PC-3 (cell line): ENCODE measurements at regions not wholly inside any gene's neighbourhood (a gene's known extent, or its start where the extent isn't known, plus 50 kb on each side); places are given as distances from the start of the nearest gene placed in this dataset.

Experiments
- ATAC-seq: fragments of 200-7000 bp; cut with Tn5 transposase; 2 replicates; pipeline ENCODE4 v1.9.1; 2020; ENCODE audit warnings: mild to moderate bottlenecking, moderate library complexity
- BruUV-seq: library from RNA; stranded (reverse); fragments of 400-500 nt; replicated peaks from 2 replicates; lab custom pipeline; 2021; lab: Mats Ljungman, UMichigan
- CTCF ChIA-PET: fragments of 300-600 bp; sonication (Branson Sonifier 250); formaldehyde crosslinking; loops from one replicate; lab custom pipeline; 2022; ENCODE audit warnings: antibody characterized with exemption; lab: Charles Lee
- POLR2A ChIA-PET: fragments of 300-600 bp; sonication (Branson Sonifier 250); formaldehyde crosslinking; loops from one replicate; lab custom pipeline; 2022; ENCODE audit warnings: antibody characterized with exemption; ENCODE audit not compliant: unreplicated experiment; lab: Charles Lee
- DNase-seq: peaks from one replicate; pipeline ENCODE4 v3.0.0-alpha.2; 2015
- H2AFZ ChIP-seq: fragments of 300-600 bp; sonication (generic); 2 replicates; pipeline ENCODE4 v1.6.0; 2016; ENCODE audit warnings: antibody characterized with exemption, low read length
- H3F3A ChIP-seq: fragments of 300-600 bp; sonication (generic); one replicate; pipeline ENCODE4 v1.6.0; 2017; ENCODE audit warnings: antibody characterized with exemption, low read length, control low read depth, mild to moderate bottlenecking; ENCODE audit not compliant: unreplicated experiment
- H3K27ac ChIP-seq: fragments of 300-600 bp; sonication (generic); 2 replicates; pipeline ENCODE4 v1.5.1; 2016; ENCODE audit warnings: mild to moderate bottlenecking, low read length
- H3K27me3 ChIP-seq: fragments of 300-600 bp; sonication (generic); 2 replicates; pipeline ENCODE4 v1.6.1; 2016; ENCODE audit warnings: low read length, mixed read lengths
- H3K36me3 ChIP-seq: fragments of 300-600 bp; sonication (generic); 2 replicates; pipeline ENCODE4 v1.6.1; 2016; ENCODE audit warnings: low read depth, mixed run types, low read length, mixed read lengths
- H3K4me1 ChIP-seq: fragments of 300-600 bp; sonication (generic); 2 replicates; pipeline ENCODE4 v1.5.1; 2016; ENCODE audit warnings: low read length; ENCODE audit not compliant: insufficient read depth
- H3K4me2 ChIP-seq: fragments of 300-600 bp; sonication (generic); 2 replicates; pipeline ENCODE4 v1.6.0; 2016; ENCODE audit warnings: low read length
- H3K4me3 ChIP-seq: fragments of 300-600 bp; sonication (generic); 2 replicates; pipeline ENCODE4 v1.5.1; 2016; ENCODE audit warnings: mild to moderate bottlenecking, low read length, mixed read lengths
- H3K79me2 ChIP-seq: fragments of 300-600 bp; sonication (generic); 2 replicates; pipeline ENCODE4 v1.6.1; 2017; ENCODE audit warnings: low read length, mixed read lengths
- H3K9ac ChIP-seq: fragments of 300-600 bp; sonication (generic); 2 replicates; pipeline ENCODE4 v1.6.0; 2016; ENCODE audit warnings: mild to moderate bottlenecking, low read length
- H3K9me2 ChIP-seq: fragments of 300-600 bp; sonication (generic); replicated peaks from 2 replicates; pipeline ENCODE4 v1.6.1; 2016; ENCODE audit warnings: mixed run types, low read length, mixed read lengths
- H3K9me3 ChIP-seq: fragments of 300-600 bp; sonication (generic); 2 replicates; pipeline ENCODE4 v1.6.1; 2016; ENCODE audit warnings: low read length, mixed read lengths
- H4K20me1 ChIP-seq: fragments of 300-600 bp; sonication (generic); 2 replicates; pipeline ENCODE4 v1.6.1; 2016; ENCODE audit warnings: low read length, mixed read lengths
- CTCF ChIP-seq: fragments of 300-600 bp; sonication (generic); conservative IDR thresholded peaks from 2 replicates; pipeline ENCODE4 v1.5.1; 2017; ENCODE audit warnings: antibody characterized with exemption, low read depth, mild to moderate bottlenecking, low read length
- EZH2 ChIP-seq: fragments of 300-600 bp; sonication (generic); IDR thresholded peaks from one replicate; pipeline ENCODE4 v1.6.1; 2017; ENCODE audit warnings: antibody characterized with exemption, mild to moderate bottlenecking, low read length; ENCODE audit not compliant: unreplicated experiment
- EZH2phosphoT487 ChIP-seq: fragments of 300-600 bp; sonication (generic); IDR thresholded peaks from 2 replicates; pipeline ENCODE4 v1.6.1; 2018; ENCODE audit warnings: mild to moderate bottlenecking, antibody characterized with exemption, low read length, borderline replicate concordance
- intact Hi-C: fragments of 100-400 bp; cut with micrococcal nuclease; formaldehyde crosslinking; loops from 2 replicates; pipeline ENCODE4 v1.9.0; 2023

- intact Hi-C loops, result no loop called here
- no peaks in the 10 kb centered on the region; the same call in 1 of the 2 replicates for H3K9me3 ChIP-seq
- H3K9me2 ChIP-seq, result no peaks in the 10 kb centered on the region
- no peaks in the 10 kb centered on the region for H3F3A ChIP-seq
- ChIA-PET CTCF (no interaction called here), POLR2A (no interaction called here)
- no peaks in the 10 kb centered on the region for H3K4me1 ChIP-seq
- DNase-seq (no peak), ATAC-seq (no peak)
- no peaks in the 10 kb centered on the region for H3K36me3 ChIP-seq
- no peak overlapping the region for H3K4me3 ChIP-seq
- no peak overlapping the region for H3K4me2 ChIP-seq
- H2AFZ ChIP-seq, result no peak overlapping the region
- H4K20me1 ChIP-seq, result no peaks in the 10 kb centered on the region
- TF ChIP-seq CTCF, result no peak
- TF ChIP-seq EZH2phosphoT487, result no peak
- TF ChIP-seq EZH2, result no peak
- no peak overlapping the region for H3K27ac ChIP-seq
- BruUV-seq, result no TSS peak
- no peaks in the 10 kb centered on the region; the same call in 1 of the 2 replicates for H3K27me3 ChIP-seq
- no peak overlapping the region for H3K9ac ChIP-seq
- no peaks in the 10 kb centered on the region for H3K79me2 ChIP-seq
Observed at GRCh38 chr1:4306559-4307467, 347.6 kb upstream of the AJAP1 start.

DNA sequence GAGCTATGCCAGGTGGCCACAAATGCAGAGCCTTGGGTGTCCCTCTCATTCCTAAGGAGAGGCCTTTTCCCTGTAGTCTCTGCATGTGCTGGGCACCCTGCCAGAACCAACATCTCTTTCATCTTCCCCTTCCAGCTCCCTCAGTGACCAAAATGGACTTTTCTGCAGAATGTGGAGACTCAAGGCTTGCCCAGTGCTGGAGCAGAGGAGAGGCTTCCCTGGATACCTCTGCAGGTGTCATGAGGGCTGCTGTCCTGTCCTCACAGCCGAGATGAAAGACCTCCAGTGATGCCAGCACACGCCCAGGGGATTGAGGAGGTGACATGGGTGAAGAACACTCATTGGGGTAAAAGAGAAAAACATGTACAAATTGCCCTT is 347.0 kb upstream of the AJAP1 start:
- ChIA-PET POLR2A (no interaction called here), CTCF (no interaction called here)
- no TSS peak for BruUV-seq
- intact Hi-C loops, result no loop called here
- Histone ChIP-seq H3K9ac (no peak overlapping the region), H3K36me3 (no peaks in the 10 kb centered on the region), H3K4me3 (no peak overlapping the region), H3F3A (no peaks in the 10 kb centered on the region), H4K20me1 (no peaks in the 10 kb centered on the region), H3K4me1 (no peaks in the 10 kb centered on the region), H3K9me2 (no peaks in the 10 kb centered on the region), H3K27me3 (no peaks in the 10 kb centered on the region; the same call in 1 of the 2 replicates), H3K27ac (no peak overlapping the region), H3K4me2 (no peak overlapping the region), H2AFZ (no peak overlapping the region), H3K9me3 (no peaks in the 10 kb centered on the region; the same call in 1 of the 2 replicates), H3K79me2 (no peaks in the 10 kb centered on the region)
- no peak for DNase-seq
- no peak for ATAC-seq
- TF ChIP-seq EZH2phosphoT487, result no peak
- TF ChIP-seq CTCF, result no peak
- no peak for TF ChIP-seq EZH2

DNA sequence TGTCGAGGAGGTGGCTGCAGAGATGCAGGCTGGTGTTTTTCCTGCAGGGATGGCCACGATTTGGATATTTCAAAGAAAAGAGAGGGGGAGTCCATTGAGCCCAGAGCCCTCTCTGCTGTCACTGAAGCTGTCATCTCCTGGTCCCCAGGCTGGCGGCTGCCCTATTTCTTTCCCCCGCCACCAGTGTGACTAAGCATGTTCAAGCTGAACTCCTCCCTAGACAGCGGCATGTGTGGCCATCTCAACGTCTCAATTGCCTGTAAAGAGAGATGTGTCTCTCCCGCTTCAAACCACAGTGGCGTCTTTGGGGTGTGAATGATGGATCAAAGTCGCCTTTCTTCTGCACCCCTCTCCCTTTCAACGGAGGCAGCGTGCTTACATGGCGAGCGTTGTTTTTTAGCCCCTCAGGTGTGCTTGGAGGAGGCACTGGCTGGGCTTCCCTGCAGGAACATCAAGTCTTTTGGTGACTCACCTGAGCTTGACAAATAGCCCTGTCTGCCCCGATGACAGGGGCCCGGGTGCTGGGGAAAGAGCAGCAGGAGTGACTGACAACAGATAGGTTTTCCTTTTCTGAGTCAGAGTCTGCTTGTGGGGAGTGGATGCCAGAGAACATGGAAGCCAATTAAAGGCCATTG is 346.4 kb upstream of the AJAP1 start:
- Histone ChIP-seq H3K36me3 (no peaks in the 10 kb centered on the region), H3F3A (no peaks in the 10 kb centered on the region), H3K4me3 (no peak overlapping the region), H3K9me2 (no peaks in the 10 kb centered on the region), H3K9ac (no peak overlapping the region), H3K27me3 (no peaks in the 10 kb centered on the region; the same call in 1 of the 2 replicates), H3K4me1 (no peaks in the 10 kb centered on the region), H4K20me1 (no peaks in the 10 kb centered on the region), H2AFZ (no peak overlapping the region), H3K79me2 (no peaks in the 10 kb centered on the region), H3K4me2 (no peak overlapping the region), H3K27ac (no peak overlapping the region), H3K9me3 (peaks cover 5% of the 10 kb centered on the region)
- intact Hi-C loops, result no loop called here
- no peak for TF ChIP-seq CTCF
- no peak for TF ChIP-seq EZH2phosphoT487
- no peak for TF ChIP-seq EZH2
- no peak for ATAC-seq
- ChIA-PET POLR2A (no interaction called here), CTCF (no interaction called here)
- no peak for DNase-seq
- BruUV-seq, result no TSS peak
